GM18870 (cell line): ENCODE measurements at regions not wholly inside any gene's neighbourhood (a gene's known extent, or its start where the extent isn't known, plus 50 kb on each side); places are given as distances from the start of the nearest gene placed in this dataset.
"Not testable (repeated sequence)": the region's sequence is repeated elsewhere in the genome, so short reads cannot be mapped to it uniquely, and the experiment has no call there.

Experiments used
- ATAC-seq: cut with Tn5 transposase; IDR thresholded peaks from one replicate; pipeline ENCODE4 v1.9.1; 2021; ENCODE audit warnings: moderate library complexity; ENCODE audit not compliant: unreplicated experiment

DNA sequence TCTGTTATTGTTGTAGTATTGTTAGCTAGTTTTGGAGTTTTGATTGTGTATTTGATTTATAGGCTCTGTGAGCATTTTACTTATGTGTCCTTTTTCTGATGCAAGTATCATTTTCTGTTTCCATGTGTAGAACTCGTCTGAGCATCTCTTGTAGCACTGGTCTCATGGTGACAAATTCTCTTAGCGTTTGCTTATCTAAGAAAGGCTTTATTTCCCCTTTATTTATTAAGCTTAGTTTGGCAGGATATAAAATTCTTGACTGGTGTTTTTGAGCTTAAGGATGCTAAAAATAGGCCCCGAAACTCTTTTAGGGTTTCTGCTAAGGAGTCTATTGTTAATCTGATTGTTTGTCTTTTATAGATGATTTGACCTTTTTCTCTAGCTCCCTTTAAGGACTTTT, 57.6 kb upstream of the THUMPD2 start:
- ATAC-seq, result no peak

DNA sequence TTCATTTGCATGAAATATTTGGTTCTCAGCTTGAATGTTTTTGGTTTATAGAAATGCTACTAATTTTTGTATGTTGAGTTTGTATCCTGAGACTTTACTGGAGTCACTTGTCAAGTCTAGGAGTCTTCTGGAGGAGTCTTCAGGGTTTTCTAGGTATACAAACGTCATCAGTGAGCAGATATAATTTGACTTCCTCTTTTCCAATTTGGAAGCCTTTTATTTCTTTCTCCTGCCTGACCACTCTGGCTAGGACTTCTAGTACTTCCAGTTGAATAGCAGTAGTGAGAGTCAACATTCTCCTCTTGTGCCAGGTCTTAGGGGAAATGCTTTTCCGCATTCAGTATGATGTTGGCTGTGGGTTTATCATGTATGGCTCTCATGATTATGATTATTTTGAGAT, 55.4 kb upstream of the THUMPD2 start:
- ATAC-seq, result no peak

DNA sequence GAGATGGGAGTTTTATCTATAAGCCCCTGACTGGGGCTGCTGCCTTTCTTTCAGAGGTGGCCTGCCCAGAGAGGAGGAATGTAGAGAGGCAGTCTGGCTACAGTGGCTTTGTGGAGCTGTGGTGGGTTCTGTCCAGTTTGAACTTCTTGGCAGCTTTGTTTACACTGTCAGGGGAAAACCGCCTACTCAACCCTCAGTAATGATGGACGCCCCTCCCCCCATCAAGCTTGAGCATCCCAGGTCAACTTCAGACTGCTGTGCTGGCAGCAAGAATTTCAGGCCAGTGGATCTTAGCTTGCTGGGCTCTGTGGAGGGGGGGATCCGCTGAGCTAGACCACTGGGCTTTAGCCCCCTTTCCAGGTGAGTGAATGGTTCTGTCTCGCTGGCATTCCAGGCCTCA, 51.6 kb upstream of the THUMPD2 start:
- not testable (repeated sequence) for ATAC-seq
